Activated T-helper 17 cell treated with anti-CD3 and anti-CD28 coated beads, Interleukin-2, amount 50 U/mL, for 72 hours (primary cell): ENCODE measurements at regions not wholly inside any gene's neighbourhood (a gene's known extent, or its start where the extent isn't known, plus 50 kb on each side); places are given as distances from the start of the nearest gene placed in this dataset.
A peak's percentile ranks its signal among the peaks of the same experiment; 100 is the strongest.
"Not testable (repeated sequence)": the region's sequence is repeated elsewhere in the genome, so short reads cannot be mapped to it uniquely, and the experiment has no call there.

ENCODE experiments used
- ATAC-seq: fragments of 150-1000 bp; cut with Tn5 transposase; replicated peaks from 2 replicates; pipeline ENCODE4 v1.10.0; 2021; ENCODE audit warnings: mild to moderate bottlenecking, moderate library complexity
- H3K27ac Mint-ChIP-seq: one replicate; pipeline ENCODE4 v1.8.0; 2022; ENCODE audit warnings: mixed read lengths
- H3K27me3 Mint-ChIP-seq: one replicate; pipeline ENCODE4 v1.8.0; 2022; ENCODE audit warnings: mixed read lengths
- H3K36me3 Mint-ChIP-seq: one replicate; pipeline ENCODE4 v1.8.0; 2022; ENCODE audit warnings: low read depth, mild to moderate bottlenecking, mixed read lengths
- H3K4me1 Mint-ChIP-seq: one replicate; pipeline ENCODE4 v1.8.0; 2022; ENCODE audit warnings: mixed read lengths
- H3K4me3 Mint-ChIP-seq: one replicate; pipeline ENCODE4 v1.8.0; 2022; ENCODE audit warnings: mild to moderate bottlenecking, mixed read lengths
- H3K9me3 Mint-ChIP-seq: one replicate; pipeline ENCODE4 v1.8.0; 2022; ENCODE audit warnings: mixed read lengths

- no peak for ATAC-seq
- Mint-ChIP-seq H3K27ac (no peak overlapping the region), H3K4me3 (no peak overlapping the region), H3K27me3 (peaks cover 21% of the 10 kb centered on the region), H3K36me3 (no peaks in the 10 kb centered on the region), H3K4me1 (no peaks in the 10 kb centered on the region), H3K9me3 (no peaks in the 10 kb centered on the region)
These were observed 198.7 kb downstream of the TMA16 start for GRCh38 chr4:163693211-163693610.

GRCh38 chr4:163693776-163694175 is 199.3 kb downstream of the TMA16 start:
- Mint-ChIP-seq H3K27ac (no peak overlapping the region), H3K36me3 (no peaks in the 10 kb centered on the region), H3K27me3 (peaks cover 24% of the 10 kb centered on the region), H3K4me3 (no peak overlapping the region), H3K9me3 (no peaks in the 10 kb centered on the region), H3K4me1 (no peaks in the 10 kb centered on the region)
- no peak for ATAC-seq

GRCh38 chr4:163694385-163694784 is 199.9 kb downstream of the TMA16 start:
- peaks cover 25% of the 10 kb centered on the region for H3K27me3 Mint-ChIP-seq
- ATAC-seq: no peak
- no peak overlapping the region for H3K4me3 Mint-ChIP-seq
- H3K9me3 Mint-ChIP-seq: no peaks in the 10 kb centered on the region
- H3K36me3 Mint-ChIP-seq: no peaks in the 10 kb centered on the region
- H3K4me1 Mint-ChIP-seq: no peaks in the 10 kb centered on the region
- no peak overlapping the region for H3K27ac Mint-ChIP-seq

GRCh38 chr4:163697121-163697520 is 202.6 kb downstream of the TMA16 start:
- H3K4me3 Mint-ChIP-seq: no peak overlapping the region
- no peaks in the 10 kb centered on the region for H3K9me3 Mint-ChIP-seq
- peaks cover 27% of the 10 kb centered on the region for H3K27me3 Mint-ChIP-seq
- no peak overlapping the region for H3K27ac Mint-ChIP-seq
- no peaks in the 10 kb centered on the region for H3K4me1 Mint-ChIP-seq
- ATAC-seq: no peak
- no peaks in the 10 kb centered on the region for H3K36me3 Mint-ChIP-seq

- not testable (repeated sequence) for ATAC-seq, H3K9me3 Mint-ChIP-seq, H3K36me3 Mint-ChIP-seq, H3K4me1 Mint-ChIP-seq, H3K27ac Mint-ChIP-seq, H3K4me3 Mint-ChIP-seq
- peaks cover 26% of the 10 kb centered on the region for H3K27me3 Mint-ChIP-seq
These were observed 205.9 kb downstream of the TMA16 start for GRCh38 chr4:163700383-163700782.

GRCh38 chr4:163701916-163702315 is 207.4 kb downstream of the TMA16 start:
- peak; percentile 44 for ATAC-seq
- Mint-ChIP-seq H3K27ac (no peak overlapping the region), H3K9me3 (no peaks in the 10 kb centered on the region), H3K36me3 (no peaks in the 10 kb centered on the region), H3K4me3 (no peak overlapping the region), H3K27me3 (peaks cover 18% of the 10 kb centered on the region), H3K4me1 (no peaks in the 10 kb centered on the region)

GRCh38 chr4:163702736-163703135 is 208.2 kb downstream of the TMA16 start:
- ATAC-seq: no peak
- Mint-ChIP-seq H3K4me1 (no peaks in the 10 kb centered on the region), H3K27me3 (peaks cover 12% of the 10 kb centered on the region), H3K4me3 (no peak overlapping the region), H3K9me3 (no peaks in the 10 kb centered on the region), H3K27ac (no peak overlapping the region), H3K36me3 (no peaks in the 10 kb centered on the region)

GRCh38 chr4:163703251-163703650 is 208.8 kb downstream of the TMA16 start:
- no peak for ATAC-seq
- peaks cover 12% of the 10 kb centered on the region for H3K27me3 Mint-ChIP-seq
- no peaks in the 10 kb centered on the region for H3K9me3 Mint-ChIP-seq
- H3K4me3 Mint-ChIP-seq: no peak overlapping the region
- no peaks in the 10 kb centered on the region for H3K4me1 Mint-ChIP-seq
- no peak overlapping the region for H3K27ac Mint-ChIP-seq
- H3K36me3 Mint-ChIP-seq: no peaks in the 10 kb centered on the region

- no peaks in the 10 kb centered on the region for H3K27me3 Mint-ChIP-seq
- ATAC-seq: no peak
These were observed 213.4 kb downstream of the TMA16 start for GRCh38 chr4:163707873-163708272.

GRCh38 chr4:163709601-163710000 is 215.1 kb downstream of the TMA16 start:
- H3K36me3 Mint-ChIP-seq: no peaks in the 10 kb centered on the region
- H3K27me3 Mint-ChIP-seq: no peaks in the 10 kb centered on the region
- no peak for ATAC-seq
- H3K4me3 Mint-ChIP-seq: no peak overlapping the region
- H3K27ac Mint-ChIP-seq: no peak overlapping the region
- no peaks in the 10 kb centered on the region for H3K9me3 Mint-ChIP-seq
- H3K4me1 Mint-ChIP-seq: no peaks in the 10 kb centered on the region

More at GRCh38 chr4:163707873-163708272, 213.4 kb downstream of the TMA16 start:
- Mint-ChIP-seq H3K36me3 (no peaks in the 10 kb centered on the region), H3K4me3 (no peak overlapping the region), H3K9me3 (no peaks in the 10 kb centered on the region), H3K27ac (no peak overlapping the region), H3K4me1 (no peaks in the 10 kb centered on the region)

GRCh38 chr4:163710158-163710557 is 215.7 kb downstream of the TMA16 start:
- Mint-ChIP-seq H3K4me3 (no peak overlapping the region), H3K36me3 (no peaks in the 10 kb centered on the region), H3K27me3 (no peaks in the 10 kb centered on the region), H3K9me3 (no peaks in the 10 kb centered on the region), H3K27ac (no peak overlapping the region), H3K4me1 (no peaks in the 10 kb centered on the region)
- ATAC-seq: no peak

- H3K36me3 Mint-ChIP-seq, ATAC-seq, H3K27me3 Mint-ChIP-seq, H3K4me3 Mint-ChIP-seq, H3K27ac Mint-ChIP-seq, H3K9me3 Mint-ChIP-seq, H3K4me1 Mint-ChIP-seq: not testable (repeated sequence)
These were observed 230.0 kb downstream of the TMA16 start for GRCh38 chr4:163724495-163724894.

- Mint-ChIP-seq H3K9me3 (peaks cover 5% of the 10 kb centered on the region), H3K36me3 (no peaks in the 10 kb centered on the region), H3K27ac (no peak overlapping the region), H3K4me1 (no peaks in the 10 kb centered on the region), H3K27me3 (peaks cover 22% of the 10 kb centered on the region), H3K4me3 (no peak overlapping the region)
- no peak for ATAC-seq
These were observed 232.2 kb downstream of the TMA16 start for GRCh38 chr4:163726641-163727040.

GRCh38 chr4:163731071-163731470 is 236.6 kb downstream of the TMA16 start:
- peaks cover 22% of the 10 kb centered on the region for H3K27me3 Mint-ChIP-seq
- no peak overlapping the region for H3K4me3 Mint-ChIP-seq
- ATAC-seq: no peak
- H3K9me3 Mint-ChIP-seq: peaks cover 5% of the 10 kb centered on the region
- H3K36me3 Mint-ChIP-seq: no peaks in the 10 kb centered on the region
- H3K4me1 Mint-ChIP-seq: no peaks in the 10 kb centered on the region
- no peak overlapping the region for H3K27ac Mint-ChIP-seq

- H3K36me3 Mint-ChIP-seq: no peaks in the 10 kb centered on the region
- H3K27ac Mint-ChIP-seq: no peak overlapping the region
- no peaks in the 10 kb centered on the region for H3K4me1 Mint-ChIP-seq
- H3K4me3 Mint-ChIP-seq: no peak overlapping the region
- peaks cover 5% of the 10 kb centered on the region for H3K9me3 Mint-ChIP-seq
- ATAC-seq: no peak
- H3K27me3 Mint-ChIP-seq: peaks cover 22% of the 10 kb centered on the region
These were observed 238.0 kb downstream of the TMA16 start for GRCh38 chr4:163732473-163732872.

- Mint-ChIP-seq H3K4me3 (no peak overlapping the region), H3K9me3 (no peaks in the 10 kb centered on the region)
- no peak for ATAC-seq
These were observed 242.4 kb downstream of the TMA16 start for GRCh38 chr4:163736876-163737275.

More at GRCh38 chr4:163736876-163737275, 242.4 kb downstream of the TMA16 start:
- no peaks in the 10 kb centered on the region for H3K4me1 Mint-ChIP-seq
- no peaks in the 10 kb centered on the region for H3K27me3 Mint-ChIP-seq
- H3K36me3 Mint-ChIP-seq: no peaks in the 10 kb centered on the region
- no peak overlapping the region for H3K27ac Mint-ChIP-seq
